ENCODE measurements at regions not wholly inside any gene's neighbourhood (a gene's known extent, or its start where the extent isn't known, plus 50 kb on each side); places are given as distances from the start of the nearest gene placed in this dataset.
A peak's percentile ranks its signal among the peaks of the same experiment; 100 is the strongest.
"Not testable (repeated sequence)": the region's sequence is repeated elsewhere in the genome, so short reads cannot be mapped to it uniquely, and the experiment has no call there.

DNA sequence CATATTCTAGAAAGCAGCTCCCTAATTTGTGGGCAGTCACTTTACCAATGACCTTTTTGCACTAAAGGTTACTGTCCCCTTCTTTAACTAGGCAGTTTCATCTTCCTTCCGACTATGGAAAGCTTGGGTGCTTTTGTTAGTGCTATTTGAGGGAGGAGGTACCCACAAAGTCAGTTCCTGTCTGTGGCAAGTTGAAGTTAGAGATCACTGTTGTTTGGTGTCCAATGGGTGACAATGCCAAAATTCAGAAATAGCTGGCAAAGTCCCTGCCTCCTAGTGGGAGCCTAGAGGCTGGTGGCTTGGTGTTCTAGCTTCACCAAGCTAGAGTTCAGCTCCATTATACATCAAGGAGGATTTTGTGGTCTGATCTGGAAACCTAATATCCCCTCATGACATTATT is 87.1 kb upstream of the PNPT1 start:
- H3K36me3 ChIP-seq (ENCODE audit: insufficient read depth, low read length), result no peaks in the 10 kb centered on the region
- H3K4me1 ChIP-seq (ENCODE audit: insufficient read depth, low read length), result peaks cover 9% of the 10 kb centered on the region; the same call in 1 of the 2 replicates
- H3K9ac ChIP-seq (ENCODE audit: low read depth, low read length), result no peak overlapping the region
- no peaks in the 10 kb centered on the region for H3K9me3 ChIP-seq (ENCODE audit: control insufficient read depth, insufficient read depth, low read length)

DNA sequence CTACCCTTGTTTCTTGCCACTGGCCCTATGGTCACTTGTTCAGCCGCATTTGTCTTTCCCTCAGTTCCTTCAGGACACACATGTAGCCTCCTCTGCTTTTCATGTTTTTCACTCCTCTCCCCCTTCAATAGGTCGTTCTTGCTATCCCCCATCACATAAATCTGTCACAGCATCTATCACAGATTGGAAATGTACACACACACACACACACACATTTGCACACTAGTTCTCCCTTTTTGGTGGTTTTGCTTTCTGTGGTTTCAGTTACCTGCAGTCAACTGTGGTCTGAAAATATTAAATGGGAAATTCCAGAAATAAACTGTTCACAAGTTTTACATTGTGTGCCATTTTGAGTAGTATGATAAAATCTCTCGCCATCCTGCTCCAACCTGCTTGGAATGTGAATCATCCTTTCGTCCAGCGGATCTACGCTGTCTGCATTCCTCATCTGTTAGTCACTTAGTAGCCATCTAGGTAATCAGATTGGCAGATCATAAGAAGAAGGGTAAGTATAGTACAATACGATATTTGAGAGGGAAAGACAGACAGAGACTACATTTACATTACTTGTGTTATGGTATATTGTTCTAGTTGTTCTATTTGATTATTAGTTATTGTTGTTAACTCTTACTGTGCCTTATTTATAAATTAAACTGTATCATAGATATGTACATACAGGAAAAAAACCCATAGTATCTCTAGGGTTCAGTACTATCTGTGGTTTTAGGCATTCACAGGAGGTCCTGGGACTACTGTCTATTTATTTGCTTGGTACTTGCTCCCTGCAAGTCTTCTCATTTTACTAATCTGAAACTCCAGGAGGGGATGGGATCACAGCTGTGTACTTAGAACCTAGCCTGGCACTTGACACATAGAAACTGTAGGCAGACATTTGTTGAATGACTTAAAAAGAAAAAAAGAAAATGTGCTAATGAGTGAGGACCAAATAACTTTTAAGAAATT is 86.1 kb upstream of the PNPT1 start:
- Histone ChIP-seq H3K4me1 (ENCODE audit: insufficient read depth, low read length) (peaks cover 9% of the 10 kb centered on the region; the same call in 1 of the 2 replicates), H3K9ac (ENCODE audit: low read depth, low read length) (peak overlapping the region; percentile 7; the same call in 1 of the 2 replicates)

DNA sequence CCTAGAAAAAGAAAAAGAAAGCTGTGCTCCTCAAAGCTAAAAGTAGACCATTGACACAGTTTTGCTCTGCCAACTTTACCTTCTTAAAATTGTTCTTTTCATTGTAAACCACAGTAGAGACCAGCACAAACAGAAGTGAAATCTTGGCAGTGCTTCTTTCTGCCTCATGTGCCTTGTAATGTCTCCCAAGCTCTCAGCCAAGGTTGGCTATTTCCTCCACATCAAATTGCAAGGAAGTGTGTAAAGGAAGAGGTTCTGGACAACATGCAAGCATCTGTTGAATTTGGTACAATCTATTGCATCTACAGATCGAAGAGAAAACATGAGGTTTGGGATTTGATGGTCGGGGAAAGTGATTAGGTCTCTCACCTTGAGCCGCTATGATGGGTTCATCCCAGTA is 83.3 kb upstream of the PNPT1 start:
- Histone ChIP-seq H3K9me3 (ENCODE audit: control insufficient read depth, insufficient read depth, low read length) (no peaks in the 10 kb centered on the region), H3K36me3 (ENCODE audit: insufficient read depth, low read length) (no peaks in the 10 kb centered on the region), H3K4me1 (ENCODE audit: insufficient read depth, low read length) (peaks cover 9% of the 10 kb centered on the region; the same call in 1 of the 2 replicates), H3K9ac (ENCODE audit: low read depth, low read length) (no peak overlapping the region)

More for the DNA sequence above, 86.1 kb upstream of the PNPT1 start:
- no peaks in the 10 kb centered on the region for H3K36me3 ChIP-seq (ENCODE audit: insufficient read depth, low read length)
- no peaks in the 10 kb centered on the region for H3K9me3 ChIP-seq (ENCODE audit: control insufficient read depth, insufficient read depth, low read length)

DNA sequence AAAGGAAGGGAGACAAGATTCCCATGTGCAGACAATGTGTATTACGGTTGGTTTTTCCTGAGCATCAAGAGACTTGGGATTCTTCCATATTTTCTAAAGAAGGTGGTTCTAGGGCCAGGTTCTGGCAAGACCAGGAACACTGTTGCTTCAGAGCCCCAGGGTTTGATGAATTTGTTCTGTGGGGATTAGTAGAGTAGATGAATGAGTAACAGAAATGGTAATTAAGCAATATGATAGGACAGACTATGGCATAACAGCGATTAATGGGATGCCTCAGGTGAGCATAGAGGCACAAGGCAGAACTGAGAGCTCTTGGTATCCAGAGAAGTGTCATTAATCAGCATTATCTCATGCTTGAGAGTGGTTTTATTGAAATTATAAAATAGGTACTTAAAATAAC is 82.8 kb upstream of the PNPT1 start:
- H3K36me3 ChIP-seq (ENCODE audit: insufficient read depth, low read length), result no peaks in the 10 kb centered on the region
- no peak overlapping the region for H3K9ac ChIP-seq (ENCODE audit: low read depth, low read length)
- H3K9me3 ChIP-seq (ENCODE audit: control insufficient read depth, insufficient read depth, low read length), result no peaks in the 10 kb centered on the region
- peaks cover 9% of the 10 kb centered on the region; the same call in 1 of the 2 replicates for H3K4me1 ChIP-seq (ENCODE audit: insufficient read depth, low read length)

DNA sequence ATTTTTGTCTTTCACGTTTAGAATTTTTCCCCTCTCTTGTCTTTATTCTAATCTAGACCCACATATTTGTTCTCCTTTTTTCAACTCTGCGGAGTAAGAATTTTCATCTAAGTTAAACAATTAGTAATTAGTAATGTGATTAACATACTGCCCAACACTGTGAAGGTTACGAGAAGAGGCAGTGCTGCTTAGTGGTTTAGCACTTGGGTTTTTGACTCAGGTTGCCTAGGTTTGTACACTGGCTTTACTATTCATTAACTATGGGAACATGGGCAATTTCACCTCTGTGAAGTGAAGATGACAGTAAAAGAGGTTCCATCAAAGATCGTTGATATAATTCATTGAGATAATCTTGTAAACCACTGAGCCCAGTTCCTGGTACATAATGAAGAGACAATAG is 82.2 kb upstream of the PNPT1 start:
- Histone ChIP-seq H3K36me3 (ENCODE audit: insufficient read depth, low read length) (no peaks in the 10 kb centered on the region), H3K9me3 (ENCODE audit: control insufficient read depth, insufficient read depth, low read length) (no peaks in the 10 kb centered on the region), H3K9ac (ENCODE audit: low read depth, low read length) (no peak overlapping the region), H3K4me1 (ENCODE audit: insufficient read depth, low read length) (peaks cover 9% of the 10 kb centered on the region; the same call in 1 of the 2 replicates)

DNA sequence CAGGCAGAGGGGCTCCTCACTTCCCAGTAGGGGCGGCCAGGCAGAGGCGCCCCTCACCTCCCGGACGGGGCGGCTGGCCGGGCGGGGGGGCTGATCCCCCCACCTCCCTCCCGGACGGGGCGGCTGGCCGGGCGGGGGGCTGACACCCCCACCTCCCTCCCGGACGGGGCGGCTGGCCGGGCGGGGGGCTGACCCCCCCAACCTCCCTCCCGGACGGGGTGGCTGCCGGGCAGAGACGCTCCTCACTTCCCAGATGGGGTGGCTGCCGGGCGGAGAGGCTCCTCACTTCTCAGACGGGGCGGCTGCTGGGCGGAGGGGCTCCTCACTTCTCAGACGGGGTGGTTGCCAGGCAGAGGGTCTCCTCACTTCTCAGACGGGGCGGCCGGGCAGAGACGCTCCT is 80.0 kb upstream of the PNPT1 start:
- H3K36me3 ChIP-seq (ENCODE audit: insufficient read depth, low read length); H3K4me1 ChIP-seq (ENCODE audit: insufficient read depth, low read length); H3K9ac ChIP-seq (ENCODE audit: low read depth, low read length); H3K9me3 ChIP-seq (ENCODE audit: control insufficient read depth, insufficient read depth, low read length): not testable (repeated sequence)

DNA sequence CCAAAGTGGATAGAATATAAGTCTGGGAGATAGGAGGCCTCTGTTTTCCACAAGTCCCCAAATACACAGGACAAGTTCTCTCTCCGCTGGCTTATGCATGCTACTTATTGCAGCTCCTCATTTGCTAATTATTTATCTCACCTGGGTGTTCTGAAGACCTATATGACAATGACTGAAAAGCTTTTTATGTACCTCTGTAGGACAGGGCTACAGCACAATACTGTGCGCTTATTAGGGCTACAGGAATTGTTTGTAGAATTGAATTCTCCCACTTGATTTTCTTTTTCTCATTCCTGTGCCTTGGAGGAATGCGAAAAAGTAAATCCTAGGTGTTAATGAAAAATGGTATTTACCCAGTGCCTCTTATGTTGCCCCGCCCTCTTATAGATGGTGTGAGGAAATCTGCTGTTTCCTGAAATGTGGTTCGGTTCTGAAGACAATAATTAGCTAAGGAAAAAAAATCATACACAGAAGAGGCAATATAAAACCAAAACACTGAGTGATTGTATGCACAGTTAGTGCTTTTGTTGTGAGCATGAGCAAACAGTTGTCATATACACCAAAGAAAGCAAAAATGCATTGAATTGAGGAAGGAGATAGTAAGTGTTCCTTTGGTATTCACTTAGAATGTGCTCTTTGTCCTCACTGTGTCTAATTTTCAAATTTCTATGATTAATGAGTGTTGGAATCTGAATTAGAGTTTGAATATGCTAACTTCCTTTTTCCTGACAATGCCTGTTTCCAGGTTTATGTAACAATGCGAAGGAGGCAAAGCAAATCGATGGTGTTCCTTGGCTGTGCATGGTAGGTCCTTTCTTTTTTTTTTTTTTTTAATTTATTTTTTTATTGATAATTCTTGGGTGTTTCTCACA is 78.7 kb upstream of the PNPT1 start:
- no peaks in the 10 kb centered on the region for H3K4me1 ChIP-seq (ENCODE audit: insufficient read depth, low read length)
- H3K9ac ChIP-seq (ENCODE audit: low read depth, low read length), result no peak overlapping the region
- no peaks in the 10 kb centered on the region for H3K36me3 ChIP-seq (ENCODE audit: insufficient read depth, low read length)
- no peaks in the 10 kb centered on the region for H3K9me3 ChIP-seq (ENCODE audit: control insufficient read depth, insufficient read depth, low read length)

DNA sequence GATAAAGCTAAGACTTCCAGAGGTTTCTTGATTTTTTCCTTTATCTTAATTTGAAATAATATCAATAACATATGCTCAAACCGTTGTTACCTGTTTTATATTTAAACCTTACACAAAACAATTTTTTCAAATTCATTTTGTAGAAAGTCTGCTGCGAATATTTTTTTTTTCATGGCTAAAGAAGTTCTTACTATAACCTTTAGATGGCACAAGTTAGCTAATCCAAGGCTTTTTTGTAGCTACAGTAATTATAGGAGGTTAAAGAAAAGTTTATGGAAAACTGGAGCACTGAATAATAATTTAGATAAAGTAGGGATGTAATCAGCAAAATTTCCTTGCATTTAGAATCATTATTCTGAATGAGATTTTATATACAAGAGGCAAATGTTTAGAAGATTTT is 78.0 kb upstream of the PNPT1 start:
- no peaks in the 10 kb centered on the region for H3K4me1 ChIP-seq (ENCODE audit: insufficient read depth, low read length)
- H3K9me3 ChIP-seq (ENCODE audit: control insufficient read depth, insufficient read depth, low read length), result no peaks in the 10 kb centered on the region
- H3K9ac ChIP-seq (ENCODE audit: low read depth, low read length), result no peak overlapping the region
- no peaks in the 10 kb centered on the region for H3K36me3 ChIP-seq (ENCODE audit: insufficient read depth, low read length)

DNA sequence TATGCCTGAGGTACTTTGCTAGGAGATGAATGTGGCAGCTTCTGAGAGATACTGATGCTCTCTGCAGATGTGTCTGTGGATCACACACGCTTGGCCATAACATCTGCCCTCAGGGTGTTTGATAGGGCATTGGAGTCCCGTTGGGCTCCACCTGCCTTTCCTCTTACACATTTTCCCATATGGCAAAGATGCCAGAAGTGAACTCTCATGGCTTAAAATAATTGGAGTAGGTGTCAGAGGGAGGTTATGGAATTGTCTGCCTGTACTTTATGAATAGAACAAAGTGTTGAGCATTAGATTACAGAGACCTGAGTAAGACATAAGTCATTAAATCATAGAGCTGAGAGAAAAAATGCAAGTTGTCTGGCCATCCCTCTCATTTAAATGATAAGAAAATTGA is 75.3 kb upstream of the PNPT1 start:
- Histone ChIP-seq H3K9me3 (ENCODE audit: control insufficient read depth, insufficient read depth, low read length) (no peaks in the 10 kb centered on the region), H3K9ac (ENCODE audit: low read depth, low read length) (no peak overlapping the region), H3K36me3 (ENCODE audit: insufficient read depth, low read length) (no peaks in the 10 kb centered on the region), H3K4me1 (ENCODE audit: insufficient read depth, low read length) (no peaks in the 10 kb centered on the region)

DNA sequence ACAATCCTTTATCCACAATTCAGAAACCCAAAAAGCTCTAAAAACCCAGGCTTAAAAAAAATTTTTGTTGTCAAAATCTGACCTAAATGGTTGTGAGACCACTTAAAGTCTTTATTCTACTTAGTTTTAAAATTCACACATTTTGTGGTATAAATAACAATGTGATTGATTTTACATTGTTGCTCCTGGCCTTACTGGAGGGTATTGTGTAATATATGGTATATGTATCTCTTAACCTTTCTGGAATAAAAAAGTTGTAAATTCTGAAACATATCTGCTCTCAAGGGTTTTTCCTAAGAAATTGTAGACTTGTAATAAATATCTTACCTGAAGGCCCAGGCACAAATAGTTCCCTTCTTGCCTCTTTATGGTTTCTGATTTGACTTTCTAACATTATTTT is 73.3 kb upstream of the PNPT1 start:
- Histone ChIP-seq H3K9me3 (ENCODE audit: control insufficient read depth, insufficient read depth, low read length) (no peaks in the 10 kb centered on the region), H3K9ac (ENCODE audit: low read depth, low read length) (no peak overlapping the region), H3K36me3 (ENCODE audit: insufficient read depth, low read length) (no peaks in the 10 kb centered on the region), H3K4me1 (ENCODE audit: insufficient read depth, low read length) (no peaks in the 10 kb centered on the region)

DNA sequence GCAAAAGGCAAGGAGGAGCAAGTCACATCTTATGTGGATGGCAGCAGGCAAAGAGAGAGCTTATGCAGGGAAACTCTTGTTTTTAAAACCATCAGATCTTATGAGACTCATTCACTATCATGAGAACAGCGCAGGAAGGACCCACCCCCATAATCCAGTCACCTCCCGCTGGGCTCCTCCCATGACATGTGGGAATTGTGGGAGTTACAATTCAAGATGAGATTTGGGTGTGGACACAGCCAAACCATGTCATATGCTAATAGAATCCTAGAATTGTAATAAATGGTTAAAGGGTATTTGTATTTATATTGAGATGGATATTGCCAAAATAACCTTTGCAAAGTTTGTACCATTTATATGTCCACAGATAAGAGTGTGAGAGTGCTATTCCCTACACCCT is 72.1 kb upstream of the PNPT1 start:
- H3K36me3 ChIP-seq (ENCODE audit: insufficient read depth, low read length); H3K9ac ChIP-seq (ENCODE audit: low read depth, low read length); H3K9me3 ChIP-seq (ENCODE audit: control insufficient read depth, insufficient read depth, low read length); H3K4me1 ChIP-seq (ENCODE audit: insufficient read depth, low read length): not testable (repeated sequence)

DNA sequence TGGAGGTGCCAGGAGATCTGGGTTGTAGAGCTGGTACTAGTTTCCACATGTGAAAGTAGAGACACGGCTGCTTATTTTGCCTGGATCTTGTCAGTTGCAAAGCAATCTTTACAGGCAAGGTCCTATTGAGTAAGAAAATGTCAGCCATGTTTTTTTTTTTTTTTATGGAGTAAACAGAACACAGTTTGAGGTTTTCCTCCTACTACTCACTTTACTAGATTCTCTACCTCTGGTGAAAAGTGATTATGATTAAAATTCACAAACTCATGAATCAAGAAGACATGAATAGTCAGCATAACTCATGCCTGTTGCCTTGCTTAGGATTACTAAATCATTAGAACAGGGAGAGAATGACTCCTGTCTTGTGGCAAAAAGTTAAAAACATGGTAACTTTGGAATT is 70.1 kb upstream of the PNPT1 start:
- Histone ChIP-seq H3K9me3 (ENCODE audit: control insufficient read depth, insufficient read depth, low read length) (no peaks in the 10 kb centered on the region), H3K9ac (ENCODE audit: low read depth, low read length) (no peak overlapping the region), H3K36me3 (ENCODE audit: insufficient read depth, low read length) (no peaks in the 10 kb centered on the region), H3K4me1 (ENCODE audit: insufficient read depth, low read length) (peaks cover 9% of the 10 kb centered on the region)

DNA sequence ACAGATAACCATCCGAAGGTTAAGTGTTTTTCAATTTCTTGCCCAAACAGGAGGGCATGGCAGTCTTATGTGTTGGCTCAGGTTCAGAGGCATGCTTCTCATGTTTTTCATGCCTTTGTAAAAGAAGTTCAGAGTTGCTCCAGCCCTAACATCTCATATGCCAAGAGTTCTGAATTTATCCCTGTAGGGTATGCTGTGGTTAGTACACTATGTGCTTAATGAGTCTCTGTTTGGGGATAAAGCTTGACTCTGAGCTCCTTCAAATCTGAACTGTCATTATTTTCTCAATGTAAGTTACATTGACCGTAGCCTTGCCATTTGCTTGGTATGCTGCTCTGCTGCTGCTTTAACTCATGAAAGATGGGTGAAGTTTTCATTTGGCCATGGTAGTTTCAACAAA is 67.9 kb upstream of the PNPT1 start:
- Histone ChIP-seq H3K4me1 (ENCODE audit: insufficient read depth, low read length) (peaks cover 9% of the 10 kb centered on the region), H3K9ac (ENCODE audit: low read depth, low read length) (no peak overlapping the region), H3K36me3 (ENCODE audit: insufficient read depth, low read length) (no peaks in the 10 kb centered on the region), H3K9me3 (ENCODE audit: control insufficient read depth, insufficient read depth, low read length) (no peaks in the 10 kb centered on the region)

DNA sequence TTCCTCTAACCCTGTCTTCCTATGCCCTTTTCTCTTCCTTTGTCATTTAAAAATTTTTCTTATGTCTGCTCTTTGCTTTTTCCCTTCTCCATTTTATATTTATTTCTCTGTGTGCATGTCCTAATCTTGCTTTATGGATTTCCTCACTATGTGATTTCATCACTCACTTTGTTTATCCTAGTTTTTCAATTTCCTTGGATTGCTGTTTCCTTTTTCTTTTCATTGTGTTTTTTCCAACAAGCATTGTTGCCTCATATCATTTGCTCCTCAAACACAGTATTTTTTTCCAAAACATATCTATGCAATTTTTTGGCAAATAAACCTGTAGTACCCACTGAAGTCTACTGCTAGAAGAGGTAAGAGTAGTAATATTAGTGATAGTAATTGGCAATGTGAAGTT is 67.4 kb upstream of the PNPT1 start:
- Histone ChIP-seq H3K9ac (ENCODE audit: low read depth, low read length) (no peak overlapping the region), H3K36me3 (ENCODE audit: insufficient read depth, low read length) (no peaks in the 10 kb centered on the region), H3K9me3 (ENCODE audit: control insufficient read depth, insufficient read depth, low read length) (no peaks in the 10 kb centered on the region), H3K4me1 (ENCODE audit: insufficient read depth, low read length) (peaks cover 9% of the 10 kb centered on the region)
